Amniotic epithelial cell (primary cell): ENCODE measurements at regions not wholly inside any gene's neighbourhood (a gene's known extent, or its start where the extent isn't known, plus 50 kb on each side); places are given as distances from the start of the nearest gene placed in this dataset.

Source experiments
- DNase-seq: peaks from one replicate; pipeline ENCODE4 v3.0.0-alpha.2; 2010; ENCODE audit warnings: low read depth

DNA sequence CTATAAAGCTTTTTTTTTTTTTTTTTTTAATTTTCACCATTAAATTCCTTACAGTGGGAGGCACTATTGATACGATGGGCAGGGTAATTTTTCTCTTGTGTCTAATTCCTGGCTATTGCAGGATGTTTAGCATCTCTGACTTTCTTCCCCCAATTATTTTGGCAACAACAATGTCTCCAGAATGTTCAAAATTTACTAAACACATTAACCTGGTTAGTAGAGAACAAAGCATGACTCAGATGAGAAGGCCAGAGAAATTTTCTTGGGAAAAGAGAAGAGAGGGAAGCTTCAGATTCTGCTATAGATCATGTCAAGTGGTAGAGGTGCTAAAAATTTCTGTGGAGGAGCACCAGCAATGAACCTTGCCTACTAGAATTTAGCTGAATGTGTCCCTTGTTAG, 171.5 kb upstream of the PRICKLE1 start:
- no peak for DNase-seq

DNA sequence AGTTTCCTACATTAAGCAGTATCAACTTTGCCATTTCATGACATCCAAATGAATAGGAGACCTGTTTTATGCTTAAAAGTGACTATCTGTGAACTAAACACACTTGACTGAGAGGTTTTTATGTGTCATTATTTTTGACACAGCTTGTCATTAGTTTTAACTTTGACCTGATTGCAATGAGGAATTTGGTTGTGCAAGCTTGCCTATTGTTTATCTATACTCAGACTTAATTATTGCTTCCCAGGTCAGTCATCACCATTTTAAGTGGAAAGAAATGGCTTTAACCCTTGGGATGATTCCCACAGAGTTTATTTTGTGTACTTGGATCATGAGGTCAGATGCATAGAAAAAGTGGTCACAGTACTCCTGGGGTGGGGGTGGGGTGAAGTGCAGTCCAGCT, 171.0 kb upstream of the PRICKLE1 start:
- no peak for DNase-seq

DNA sequence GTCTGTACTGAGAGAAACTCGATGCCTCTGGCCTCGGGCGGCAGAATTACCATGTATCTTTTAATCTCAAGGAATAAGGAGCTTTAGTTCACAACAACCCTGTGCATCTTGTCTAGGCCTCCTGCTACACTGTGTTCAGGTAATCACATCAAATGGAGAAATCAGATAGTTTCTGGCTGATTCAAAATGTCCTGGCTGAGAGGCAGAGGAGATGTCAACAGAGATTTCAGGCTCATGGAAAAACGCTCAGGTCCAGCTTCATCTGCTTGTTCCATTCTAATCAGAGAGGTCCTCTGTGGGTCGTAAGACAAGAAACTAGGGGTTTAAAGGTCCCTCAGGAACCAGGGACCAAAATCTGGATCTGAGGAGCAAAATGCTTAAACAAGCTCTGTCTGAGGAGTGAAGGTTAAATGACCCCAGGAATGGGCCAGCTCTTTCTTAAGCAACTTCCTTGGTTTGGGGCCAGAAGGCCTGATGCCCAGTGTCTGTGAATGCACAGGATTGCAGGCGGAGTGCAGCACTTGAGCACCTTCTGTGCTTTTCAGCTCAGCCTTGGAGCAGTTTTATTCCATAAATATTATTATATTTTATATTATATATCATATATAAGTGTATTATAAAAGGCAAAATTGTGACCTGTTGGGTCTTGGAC, 170.2 kb upstream of the PRICKLE1 start:
- DNase-seq, result peak; percentile 90

- no peak for DNase-seq
Measured at GRCh38 chr12:42758806-42759205, 169.3 kb upstream of the PRICKLE1 start.

DNA sequence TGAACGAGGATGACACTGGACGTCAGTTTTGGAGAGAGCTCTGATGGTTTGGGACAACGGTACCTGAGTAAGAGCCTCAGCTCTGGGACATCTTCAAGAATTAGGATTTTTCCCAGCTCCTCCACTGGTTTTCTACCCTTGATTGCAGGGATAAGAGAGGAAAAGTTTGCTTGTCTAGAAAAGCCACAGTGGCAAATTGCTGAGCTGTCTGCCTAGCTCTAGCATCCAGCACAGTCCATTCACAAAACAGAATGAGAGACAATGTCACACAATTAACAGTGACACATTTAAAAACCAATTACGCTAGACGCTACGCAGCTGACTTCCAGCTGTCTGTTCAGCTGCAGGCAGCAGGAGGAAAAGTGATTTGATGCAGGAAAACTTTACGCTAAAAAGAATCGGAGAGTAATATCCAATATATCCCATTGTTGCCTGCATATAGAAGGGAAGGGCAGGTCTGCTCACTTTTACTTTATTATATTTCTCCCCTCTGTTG, 168.1 kb upstream of the PRICKLE1 start:
- no peak for DNase-seq

DNA sequence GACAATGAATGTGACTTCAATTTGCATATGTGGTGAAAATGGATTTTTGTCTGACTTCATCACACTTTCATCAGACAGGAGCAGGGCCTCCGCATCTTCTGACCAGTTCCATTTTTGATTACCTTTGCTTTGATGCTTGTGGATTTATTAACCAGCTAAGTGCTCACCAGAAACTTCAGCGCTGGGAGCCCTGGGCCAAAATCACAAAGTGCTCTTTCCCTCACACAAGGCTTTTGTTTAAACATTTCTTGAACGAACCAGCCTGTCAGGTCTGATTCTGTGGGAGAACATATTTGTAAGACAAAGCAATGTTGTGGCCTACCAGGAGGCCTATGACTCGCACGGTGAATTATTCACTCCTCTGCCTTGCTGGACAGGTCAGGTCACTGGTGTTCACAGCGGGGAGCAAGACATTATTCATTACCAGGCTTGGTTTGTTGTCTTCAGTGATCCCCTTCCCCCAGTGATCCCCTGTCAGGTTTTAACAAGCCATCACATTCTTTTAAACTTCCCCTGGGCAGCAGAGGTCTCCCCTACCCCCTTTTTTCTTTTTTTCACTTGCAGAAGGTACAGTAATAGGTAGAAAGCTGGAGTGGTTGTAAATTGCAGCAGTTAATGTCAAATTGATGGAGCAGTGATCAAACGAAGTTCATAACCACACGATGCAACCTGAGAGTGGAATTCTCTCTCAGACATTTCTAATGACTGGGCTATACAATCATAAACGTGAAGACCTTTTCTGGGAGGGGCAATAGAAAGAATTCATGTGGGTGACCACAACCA, 167.5 kb upstream of the PRICKLE1 start:
- DNase-seq, result peak; percentile 96

- no peak for DNase-seq
Measured at GRCh38 chr12:42750356-42750755, 160.8 kb upstream of the PRICKLE1 start.

GRCh38 chr12:42749239-42749638, 159.7 kb upstream of the PRICKLE1 start:
- no peak for DNase-seq

GRCh38 chr12:42744539-42745182, 155.1 kb upstream of the PRICKLE1 start:
- DNase-seq, result peak; percentile 28

GRCh38 chr12:42742716-42743115, 153.2 kb upstream of the PRICKLE1 start:
- no peak for DNase-seq

- DNase-seq, result peak; percentile 78
Measured at GRCh38 chr12:42741771-42742510, 152.4 kb upstream of the PRICKLE1 start.

- DNase-seq, result no peak
Measured at GRCh38 chr12:42741091-42741490, 151.5 kb upstream of the PRICKLE1 start.

- no peak for DNase-seq
Measured at GRCh38 chr12:42737398-42737797, 147.9 kb upstream of the PRICKLE1 start.

DNA sequence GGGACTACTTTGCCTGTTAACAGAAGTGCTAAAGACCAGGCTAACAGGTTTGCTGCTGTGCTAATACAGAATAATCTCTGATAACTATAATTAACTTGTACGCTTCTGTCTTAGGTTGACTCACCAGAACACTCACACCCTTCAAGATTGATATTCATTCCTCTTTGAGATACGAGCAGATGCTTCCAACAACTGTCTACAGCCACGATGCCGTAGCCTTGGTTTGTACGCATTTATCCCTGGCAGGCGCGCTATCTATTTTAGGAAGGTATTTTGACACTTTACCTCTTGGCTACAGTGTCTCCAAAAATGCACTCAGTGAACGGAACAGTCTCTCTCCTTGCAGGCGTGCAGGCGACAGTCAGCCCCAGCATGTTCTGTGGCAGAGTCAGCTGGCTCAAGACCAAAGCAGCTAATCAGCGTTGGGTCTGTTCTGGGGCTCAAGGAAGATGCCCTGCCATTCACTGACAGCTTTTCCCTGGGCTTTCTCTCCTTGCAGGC, 146.4 kb upstream of the PRICKLE1 start:
- DNase-seq, result peak; percentile 37

DNA sequence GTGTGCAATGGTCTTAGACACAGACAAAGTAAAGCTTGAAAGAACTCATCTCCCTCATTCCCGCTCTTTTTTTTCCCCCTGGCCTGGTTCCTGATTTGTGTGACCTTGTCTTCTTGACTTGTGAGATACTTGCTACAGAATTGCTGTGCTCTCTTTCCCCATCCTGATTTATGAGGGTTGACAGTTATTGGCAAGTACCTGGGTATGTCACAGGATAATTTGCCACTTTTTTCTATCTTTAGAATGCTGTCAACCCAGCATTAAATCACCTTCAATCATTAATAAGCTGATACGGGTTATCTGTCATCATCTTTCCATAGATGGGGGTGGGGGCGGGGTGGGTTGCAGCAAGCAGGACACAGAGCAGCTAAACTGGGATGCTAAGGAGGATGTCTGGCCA, 144.4 kb upstream of the PRICKLE1 start:
- no peak for DNase-seq

DNA sequence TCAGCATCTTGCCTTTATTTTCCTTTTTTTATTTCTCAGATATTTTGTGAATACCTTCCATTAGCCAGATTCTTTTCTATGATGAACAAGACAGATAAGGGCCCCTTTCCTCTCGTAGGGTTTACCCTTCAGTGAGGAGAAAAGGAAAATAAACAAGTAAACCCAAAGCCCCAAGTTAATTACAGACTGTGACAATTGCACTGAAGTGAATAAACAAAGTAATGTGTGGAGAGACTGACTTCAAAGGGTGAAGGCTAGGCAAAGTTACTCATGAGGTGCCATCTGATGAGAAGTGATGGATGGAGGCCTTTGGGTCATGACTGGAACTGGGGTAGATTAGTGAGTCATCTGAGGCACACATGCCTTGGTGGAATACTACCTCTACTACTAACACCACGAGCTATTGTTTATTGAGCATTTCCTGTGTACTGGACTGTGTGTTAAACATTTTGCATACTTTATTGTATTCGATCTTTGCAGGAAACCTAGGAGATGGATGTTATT, 143.4 kb upstream of the PRICKLE1 start:
- peak; percentile 26 for DNase-seq

DNA sequence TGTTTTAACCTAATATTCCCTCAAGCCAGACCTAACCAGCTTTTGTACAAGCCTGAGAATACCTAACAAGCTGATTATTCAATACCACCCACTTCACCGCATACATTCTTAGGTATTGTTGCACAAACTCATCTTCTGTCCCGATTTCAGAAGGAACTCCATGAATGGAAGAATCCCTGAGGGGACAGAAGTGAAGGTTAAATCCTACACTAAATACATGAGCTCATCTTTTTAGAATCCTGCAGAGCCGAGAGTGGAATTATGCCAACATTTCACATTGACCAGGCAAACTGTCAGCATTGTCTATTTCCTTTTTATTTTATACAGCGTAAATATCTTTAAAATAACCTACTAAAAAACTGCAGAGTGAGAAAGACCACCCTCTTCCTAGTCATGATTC, 140.7 kb upstream of the PRICKLE1 start:
- peak; percentile 67 for DNase-seq

DNA sequence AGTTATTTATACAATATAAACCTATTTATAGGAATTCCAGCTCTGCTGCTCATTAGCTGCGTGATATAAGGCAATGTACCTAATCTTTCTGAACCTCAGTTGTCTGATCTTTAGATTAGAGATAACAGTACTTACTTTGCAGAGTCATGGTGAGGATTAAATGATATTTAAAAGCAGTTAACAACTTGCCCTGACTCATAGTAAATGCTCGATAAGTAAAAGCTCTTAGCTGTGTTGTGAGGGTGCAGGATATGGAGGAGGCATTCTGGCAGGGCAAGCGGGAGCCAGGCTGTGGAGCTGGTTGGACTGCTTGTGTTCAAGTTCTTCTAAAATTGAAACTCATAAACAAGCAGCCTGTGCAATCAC, 140.0 kb upstream of the PRICKLE1 start:
- peak; percentile 93 for DNase-seq

DNA sequence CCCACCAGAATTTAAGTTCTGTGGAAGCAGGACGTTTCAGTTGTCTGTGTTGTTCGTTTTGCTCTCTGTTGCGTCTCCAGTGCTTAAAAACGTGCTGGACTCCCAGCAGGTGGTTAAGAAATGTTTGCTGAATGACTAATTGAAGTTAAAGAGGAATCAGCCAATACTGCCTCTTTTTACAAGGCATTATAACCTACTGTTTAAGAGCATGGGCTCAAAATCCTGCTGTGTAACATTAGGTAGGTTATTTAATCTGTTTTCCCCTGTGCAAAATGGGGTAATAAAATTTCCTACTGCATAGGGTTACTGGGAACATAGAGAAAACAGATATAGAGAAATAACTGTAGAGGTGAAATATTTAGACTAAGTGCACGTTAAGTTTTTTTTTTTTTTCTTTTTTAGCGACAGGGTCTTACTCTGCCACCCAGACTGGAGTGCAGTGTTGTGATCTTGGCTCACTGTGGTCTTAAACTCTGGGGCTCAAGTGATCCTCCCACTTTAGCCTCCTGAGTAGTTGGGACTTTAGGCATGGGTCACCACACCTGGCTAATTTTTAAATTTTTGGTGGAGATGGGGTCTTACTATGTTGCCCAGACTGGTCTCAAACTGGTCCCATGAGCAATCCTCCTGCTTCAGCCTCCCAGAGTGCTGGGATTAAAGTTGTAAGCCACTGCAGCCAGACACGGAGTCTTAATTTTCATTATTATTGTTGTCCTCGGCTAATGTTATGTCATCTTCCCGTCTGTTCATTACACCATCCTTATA, 139.4 kb upstream of the PRICKLE1 start:
- no peak for DNase-seq

GRCh38 chr12:42728287-42728686, 138.7 kb upstream of the PRICKLE1 start:
- DNase-seq, result no peak

DNA sequence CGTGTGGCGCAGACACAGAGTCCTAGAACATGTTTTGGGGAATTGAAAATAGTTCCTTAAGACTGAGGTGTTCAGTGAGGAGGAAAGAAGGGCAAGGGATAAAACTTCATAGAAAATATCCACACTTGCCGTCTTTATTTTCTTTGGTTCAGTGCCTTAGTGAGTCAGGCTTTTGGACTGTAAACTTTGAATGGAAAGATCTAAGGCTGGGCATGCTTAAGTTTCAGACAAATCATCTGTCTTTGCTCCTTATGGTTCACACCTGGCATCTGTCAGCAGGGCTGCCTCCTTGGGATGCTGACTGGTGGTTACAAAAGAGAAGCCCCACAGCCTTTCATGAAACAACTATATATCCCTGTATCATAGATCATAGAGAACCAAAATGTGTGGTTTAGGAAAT, 136.3 kb upstream of the PRICKLE1 start:
- DNase-seq, result peak; percentile 76
